Parathyroid adenoma (tissue), 2 donors: ENCODE measurements at regions not wholly inside any gene's neighbourhood (a gene's known extent, or its start where the extent isn't known, plus 50 kb on each side); places are given as distances from the start of the nearest gene placed in this dataset.
"Not testable (repeated sequence)": the region's sequence is repeated elsewhere in the genome, so short reads cannot be mapped to it uniquely, and the experiment has no call there.

Experiments
- H2AFZ ChIP-seq: fragments of 300-600 bp; sonication (generic); one replicate; pipeline ENCODE4 v1.7.0; 2017; ENCODE audit warnings: antibody characterized with exemption, mild to moderate bottlenecking
- H3K27ac ChIP-seq: fragments of 300-600 bp; sonication (generic); one replicate; pipeline ENCODE4 v1.7.0; 2017
- H3K27me3 ChIP-seq: fragments of 300-600 bp; sonication (generic); one replicate; pipeline ENCODE4 v1.7.0; 2017; ENCODE audit warnings: low read length; ENCODE audit not compliant: control insufficient read depth, insufficient read depth
- H3K36me3 ChIP-seq: fragments of 300-600 bp; sonication (generic); one replicate; pipeline ENCODE4 v1.7.0; 2017; ENCODE audit warnings: low read length; ENCODE audit not compliant: control insufficient read depth, insufficient read depth
- H3K4me1 ChIP-seq: fragments of 300-600 bp; sonication (generic); one replicate; pipeline ENCODE4 v1.7.0; 2017; ENCODE audit warnings: control low read depth
- H3K4me2 ChIP-seq: fragments of 300-600 bp; sonication (generic); one replicate; pipeline ENCODE4 v1.7.0; 2017; ENCODE audit warnings: low read length
- H3K4me3 ChIP-seq: fragments of 300-600 bp; sonication (generic); one replicate; pipeline ENCODE4 v1.7.0; 2017; ENCODE audit warnings: low read depth, low read length
- H3K79me2 ChIP-seq: fragments of 300-600 bp; sonication (generic); one replicate; pipeline ENCODE4 v1.7.0; 2017; ENCODE audit warnings: control low read depth
- H3K9ac ChIP-seq: fragments of 300-600 bp; sonication (generic); one replicate; pipeline ENCODE4 v1.7.0; 2017; ENCODE audit warnings: mild to moderate bottlenecking
- H3K9me3 ChIP-seq: fragments of 300-600 bp; sonication (generic); one replicate; pipeline ENCODE4 v1.7.0; 2017; ENCODE audit warnings: low read length; ENCODE audit not compliant: control insufficient read depth
- TF ChIP-seq, protein P1 (sequence below): fragments of 300-600 bp; sonication (generic); IDR thresholded peaks from one replicate; pipeline ENCODE4 v1.7.0; 2017; ENCODE audit warnings: antibody characterized with exemption, mild to moderate bottlenecking
- donor health status: primary hyperparathyroidism.

DNA sequence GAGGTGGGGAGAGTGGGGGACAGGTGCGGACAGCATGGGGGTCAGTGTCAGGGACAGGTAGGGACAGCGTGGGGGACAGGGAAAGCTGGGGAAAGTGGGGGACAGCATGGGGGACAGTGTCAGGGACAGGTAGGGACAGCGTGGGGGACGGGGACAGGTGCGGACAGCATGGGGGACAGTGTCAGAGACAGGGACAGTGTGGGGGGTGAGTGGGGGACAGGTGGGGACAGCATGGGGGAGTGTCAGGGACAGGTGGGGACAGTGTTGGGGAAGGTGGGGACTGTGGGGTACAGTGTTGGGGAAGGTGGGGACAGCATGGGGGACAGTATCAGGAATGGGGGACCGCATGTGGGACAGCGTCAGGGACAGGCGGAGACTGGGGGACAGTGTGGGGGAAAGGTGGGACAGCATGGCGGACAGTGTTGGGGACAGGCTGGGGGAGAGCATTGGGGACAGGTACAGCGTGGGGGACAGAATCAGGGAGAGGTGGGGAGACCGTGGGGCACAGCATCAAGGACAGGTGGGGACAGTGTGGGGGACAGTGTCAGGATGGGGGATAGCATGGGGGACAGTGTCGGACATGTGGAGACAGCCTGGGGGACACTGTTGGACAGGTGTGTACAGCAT lies 96.1 kb downstream of the TMEM121 start:
- Histone ChIP-seq H3K9me3 (no peaks in the 10 kb centered on the region), H3K27me3 (no peaks in the 10 kb centered on the region), H3K4me1 (no peaks in the 10 kb centered on the region), H3K27ac (no peak overlapping the region), H3K4me2 (no peak overlapping the region), H3K79me2 (no peaks in the 10 kb centered on the region), H3K9ac (no peak overlapping the region), H3K4me3 (no peak overlapping the region), H2AFZ (no peak overlapping the region), H3K36me3 (no peaks in the 10 kb centered on the region)
- TF ChIP-seq, protein P1, sequence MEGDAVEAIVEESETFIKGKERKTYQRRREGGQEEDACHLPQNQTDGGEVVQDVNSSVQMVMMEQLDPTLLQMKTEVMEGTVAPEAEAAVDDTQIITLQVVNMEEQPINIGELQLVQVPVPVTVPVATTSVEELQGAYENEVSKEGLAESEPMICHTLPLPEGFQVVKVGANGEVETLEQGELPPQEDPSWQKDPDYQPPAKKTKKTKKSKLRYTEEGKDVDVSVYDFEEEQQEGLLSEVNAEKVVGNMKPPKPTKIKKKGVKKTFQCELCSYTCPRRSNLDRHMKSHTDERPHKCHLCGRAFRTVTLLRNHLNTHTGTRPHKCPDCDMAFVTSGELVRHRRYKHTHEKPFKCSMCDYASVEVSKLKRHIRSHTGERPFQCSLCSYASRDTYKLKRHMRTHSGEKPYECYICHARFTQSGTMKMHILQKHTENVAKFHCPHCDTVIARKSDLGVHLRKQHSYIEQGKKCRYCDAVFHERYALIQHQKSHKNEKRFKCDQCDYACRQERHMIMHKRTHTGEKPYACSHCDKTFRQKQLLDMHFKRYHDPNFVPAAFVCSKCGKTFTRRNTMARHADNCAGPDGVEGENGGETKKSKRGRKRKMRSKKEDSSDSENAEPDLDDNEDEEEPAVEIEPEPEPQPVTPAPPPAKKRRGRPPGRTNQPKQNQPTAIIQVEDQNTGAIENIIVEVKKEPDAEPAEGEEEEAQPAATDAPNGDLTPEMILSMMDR: no peak

- H3K4me3 ChIP-seq, H3K4me1 ChIP-seq, H3K9me3 ChIP-seq, H2AFZ ChIP-seq, H3K4me2 ChIP-seq, H3K79me2 ChIP-seq, H3K36me3 ChIP-seq, H3K9ac ChIP-seq, H3K27me3 ChIP-seq, H3K27ac ChIP-seq: not testable (repeated sequence)
Observed at GRCh38 chr14:105623178-105623577, 96.8 kb downstream of the TMEM121 start.

DNA sequence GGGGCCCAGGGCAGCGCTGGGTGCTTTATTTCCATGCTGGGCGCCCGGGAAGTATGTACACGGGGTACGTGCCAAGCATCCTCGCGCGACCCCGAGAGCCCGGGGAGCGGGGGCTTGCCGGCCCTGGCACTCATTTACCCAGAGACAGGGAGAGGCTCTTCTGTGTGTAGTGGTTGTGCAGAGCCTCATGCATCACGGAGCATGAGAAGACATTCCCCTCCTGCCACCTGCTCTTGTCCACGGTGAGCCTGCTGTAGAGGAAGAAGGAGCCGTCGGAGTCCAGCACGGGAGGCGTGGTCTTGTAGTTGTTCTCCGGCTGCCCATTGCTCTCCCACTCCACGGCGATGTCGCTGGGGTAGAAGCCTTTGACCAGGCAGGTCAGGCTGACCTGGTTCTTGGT lies 98.0 kb downstream of the TMEM121 start:
- H3K4me3 ChIP-seq, H3K9me3 ChIP-seq, H3K36me3 ChIP-seq, H3K4me1 ChIP-seq, H3K79me2 ChIP-seq, H2AFZ ChIP-seq, H3K27ac ChIP-seq, H3K4me2 ChIP-seq, H3K9ac ChIP-seq, H3K27me3 ChIP-seq: not testable (repeated sequence)

DNA sequence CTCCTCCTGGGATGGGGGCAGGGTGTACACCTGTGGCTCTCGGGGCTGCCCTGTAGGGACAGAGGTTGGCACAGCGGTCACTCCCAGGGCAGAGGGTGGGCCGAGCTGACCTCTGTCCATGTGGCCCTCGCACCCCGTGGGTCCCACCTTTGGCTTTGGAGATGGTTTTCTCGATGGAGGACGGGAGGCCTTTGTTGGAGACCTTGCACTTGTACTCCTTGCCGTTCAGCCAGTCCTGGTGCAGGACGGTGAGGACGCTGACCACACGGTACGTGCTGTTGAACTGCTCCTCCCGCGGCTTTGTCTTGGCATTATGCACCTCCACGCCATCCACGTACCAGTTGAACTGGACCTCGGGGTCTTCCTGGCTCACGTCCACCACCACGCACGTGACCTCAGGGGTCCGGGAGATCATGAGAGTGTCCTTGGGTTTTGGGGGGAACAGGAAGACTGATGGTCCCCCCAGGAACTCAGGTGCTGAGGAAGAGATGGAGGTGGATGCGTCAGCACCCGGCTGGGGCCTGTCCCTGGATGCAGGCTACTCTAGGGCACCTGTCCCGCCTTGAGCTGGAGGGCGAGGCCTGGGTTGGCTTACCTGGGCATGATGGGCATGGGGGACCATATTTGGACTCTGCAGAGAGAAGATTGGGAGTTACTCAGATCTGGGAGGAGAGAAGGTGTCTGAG lies 98.5 kb downstream of the TMEM121 start:
- H3K4me1 ChIP-seq, H3K79me2 ChIP-seq, H3K27me3 ChIP-seq, H3K4me2 ChIP-seq, H3K9me3 ChIP-seq, H3K9ac ChIP-seq, H2AFZ ChIP-seq, H3K27ac ChIP-seq, H3K4me3 ChIP-seq, H3K36me3 ChIP-seq: not testable (repeated sequence)

DNA sequence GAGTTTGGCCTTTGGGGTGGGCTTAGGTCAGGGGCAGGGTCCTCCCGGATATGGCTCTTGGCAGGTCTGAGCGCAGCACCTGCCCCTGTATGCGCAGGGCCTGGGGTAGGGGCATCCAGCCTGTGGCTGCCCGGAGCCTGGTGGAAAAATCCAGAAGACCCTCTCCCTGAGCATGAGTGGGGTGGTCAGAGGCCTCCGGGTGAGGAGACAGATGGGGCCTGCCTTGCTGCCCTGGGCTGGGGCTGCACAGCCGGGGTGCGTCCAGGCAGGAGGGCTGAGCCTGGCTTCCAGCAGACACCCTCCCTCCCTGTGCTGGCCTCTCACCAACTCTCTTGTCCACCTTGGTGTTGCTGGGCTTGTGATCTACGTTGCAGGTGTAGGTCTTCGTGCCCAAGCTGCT lies 99.1 kb downstream of the TMEM121 start:
- H3K4me2 ChIP-seq, H3K4me3 ChIP-seq, H3K27ac ChIP-seq, H3K4me1 ChIP-seq, H3K27me3 ChIP-seq, H3K79me2 ChIP-seq, H3K36me3 ChIP-seq, H2AFZ ChIP-seq, H3K9ac ChIP-seq, H3K9me3 ChIP-seq: not testable (repeated sequence)

DNA sequence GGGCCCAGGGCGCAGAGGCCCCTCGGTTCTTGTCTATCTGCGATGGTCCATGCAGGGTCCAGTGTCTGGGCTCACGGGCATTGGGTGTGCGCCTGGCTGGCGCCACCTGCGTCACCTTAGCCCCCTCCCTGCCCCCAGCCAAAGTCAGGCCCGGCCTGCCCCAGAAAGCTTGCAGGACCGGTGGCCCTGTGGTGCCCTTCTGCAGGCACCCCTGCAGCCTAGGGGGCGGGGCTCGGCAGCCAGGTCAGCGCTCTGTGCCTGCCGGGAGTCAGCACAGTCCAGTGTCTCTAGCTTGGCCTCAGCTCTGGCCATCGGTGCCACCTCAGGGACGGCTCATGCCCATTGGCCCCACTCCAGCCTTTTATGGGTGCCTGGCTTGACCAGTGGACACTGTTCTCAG lies 99.7 kb downstream of the TMEM121 start:
- not testable (repeated sequence) for H3K9ac ChIP-seq, H2AFZ ChIP-seq, H3K4me1 ChIP-seq, H3K27ac ChIP-seq, H3K36me3 ChIP-seq, H3K27me3 ChIP-seq, H3K4me2 ChIP-seq, H3K79me2 ChIP-seq, H3K4me3 ChIP-seq, H3K9me3 ChIP-seq

- H2AFZ ChIP-seq: not testable (repeated sequence)
Observed at GRCh38 chr14:105626651-105627050, 100.3 kb downstream of the TMEM121 start.

GRCh38 chr14:105627287-105627686 lies 100.9 kb downstream of the TMEM121 start:
- H3K36me3 ChIP-seq, H2AFZ ChIP-seq, H3K27me3 ChIP-seq, H3K4me2 ChIP-seq, H3K79me2 ChIP-seq, H3K9ac ChIP-seq, H3K9me3 ChIP-seq, H3K4me1 ChIP-seq, H3K27ac ChIP-seq, H3K4me3 ChIP-seq: not testable (repeated sequence)

More at GRCh38 chr14:105626651-105627050, 100.3 kb downstream of the TMEM121 start:
- not testable (repeated sequence) for H3K4me3 ChIP-seq, H3K4me2 ChIP-seq, H3K79me2 ChIP-seq, H3K4me1 ChIP-seq, H3K9me3 ChIP-seq, H3K27me3 ChIP-seq, H3K9ac ChIP-seq, H3K36me3 ChIP-seq, H3K27ac ChIP-seq
